ENCODE measurements at regions not wholly inside any gene's neighbourhood (a gene's known extent, or its start where the extent isn't known, plus 50 kb on each side); places are given as distances from the start of the nearest gene placed in this dataset.

DNA sequence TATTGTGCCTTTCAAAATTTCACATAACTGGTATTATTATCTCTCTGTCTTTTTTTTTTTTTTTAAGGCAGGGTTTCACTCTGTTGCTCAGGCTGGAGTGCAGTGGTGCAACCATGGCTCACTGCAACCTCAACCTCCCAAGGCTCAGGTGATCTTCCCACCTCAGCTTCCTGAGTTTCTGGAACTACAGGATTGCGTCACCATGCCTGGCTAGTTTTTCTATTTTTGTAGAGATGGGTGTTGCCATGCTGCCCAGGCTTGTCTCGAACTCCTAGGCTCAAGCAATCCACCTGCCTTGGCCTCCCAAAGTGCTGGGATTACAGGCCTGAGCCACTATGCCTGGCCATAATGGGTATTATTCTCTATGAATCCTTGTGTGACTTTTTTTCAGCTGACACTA, 402.3 kb upstream of the SMARCA2 start:
- in situ Hi-C loops (cut with MboI; ENCODE audit: low sequenced_read_pairs, unreplicated experiment): no loop called here
- no peak for DNase-seq (ENCODE audit: low spot score)
- no peak for TF ChIP-seq CTCF (IDR thresholded peaks at IDR 0.05; ENCODE audit: borderline replicate concordance, control extremely low read depth, extremely low read depth, insufficient read depth, missing control alignments)

DNA sequence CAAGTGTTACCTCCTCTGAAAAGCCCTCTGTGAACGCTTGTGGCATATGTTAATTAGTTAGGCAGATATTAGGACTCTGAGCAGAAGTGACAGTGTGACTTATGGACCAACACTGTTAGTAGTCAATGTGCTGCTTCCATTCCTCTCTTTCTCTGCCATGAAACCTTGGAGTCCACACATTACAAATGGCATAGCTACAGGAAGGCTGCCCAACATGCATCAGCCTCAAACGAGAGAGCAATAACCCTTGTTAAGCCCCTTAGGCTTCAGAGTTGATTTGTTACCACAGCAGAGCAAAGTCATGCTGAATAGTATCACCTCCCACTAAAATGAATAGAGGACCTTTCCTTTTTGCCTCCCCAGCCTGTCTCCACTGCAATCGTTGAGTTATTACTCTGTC, 397.7 kb upstream of the SMARCA2 start:
- in situ Hi-C loops (cut with MboI; ENCODE audit: low sequenced_read_pairs, unreplicated experiment): no loop called here
- DNase-seq (ENCODE audit: low spot score): no peak
- no peak for TF ChIP-seq CTCF (IDR thresholded peaks at IDR 0.05; ENCODE audit: borderline replicate concordance, control extremely low read depth, extremely low read depth, insufficient read depth, missing control alignments)

DNA sequence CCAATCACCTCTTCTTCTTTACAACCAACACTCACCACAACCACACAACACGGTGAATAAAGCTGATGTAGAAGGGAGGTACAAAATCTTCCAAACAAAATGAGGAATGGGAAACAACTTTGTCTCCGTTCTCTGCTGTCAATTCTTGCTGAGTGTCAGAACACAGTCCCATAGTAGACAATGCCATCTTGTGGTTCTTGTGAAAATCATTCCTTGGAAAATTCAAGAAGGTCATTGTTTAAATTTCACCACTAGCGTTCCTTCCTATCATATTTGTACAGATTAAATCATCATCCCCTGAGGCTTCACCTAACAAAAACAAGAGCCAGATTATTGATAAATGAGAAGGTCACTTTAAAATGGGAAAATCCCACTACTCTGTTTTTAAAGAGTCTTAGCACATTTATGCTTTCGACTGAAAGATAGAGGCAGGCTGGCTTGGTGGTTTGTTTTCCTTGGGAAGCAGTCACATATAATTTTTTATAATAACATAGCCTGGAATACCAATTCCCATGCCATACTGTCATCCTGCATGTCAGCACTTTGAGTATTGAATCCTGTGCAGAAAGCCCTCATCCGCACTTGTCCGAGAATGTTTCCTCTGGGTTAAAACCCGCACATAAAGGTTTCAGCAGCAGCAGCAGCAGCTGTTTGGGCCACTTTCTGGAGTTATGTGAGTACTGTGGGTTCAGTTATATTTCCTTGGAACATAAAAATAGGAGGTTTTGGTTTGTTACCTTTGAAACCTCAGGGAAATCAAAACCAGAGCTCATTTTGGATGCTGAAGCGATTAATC, 395.0 kb upstream of the SMARCA2 start:
- in situ Hi-C loops (cut with MboI; ENCODE audit: low sequenced_read_pairs, unreplicated experiment): no loop called here
- no peak for DNase-seq (ENCODE audit: low spot score)
- no peak for TF ChIP-seq CTCF (IDR thresholded peaks at IDR 0.05; ENCODE audit: borderline replicate concordance, control extremely low read depth, extremely low read depth, insufficient read depth, missing control alignments)

GRCh38 chr9:1637401-1637800, 377.7 kb upstream of the SMARCA2 start:
- no peak for DNase-seq (ENCODE audit: low spot score)
- in situ Hi-C loops (cut with MboI; ENCODE audit: low sequenced_read_pairs, unreplicated experiment): no loop called here
- no peak for TF ChIP-seq CTCF (IDR thresholded peaks at IDR 0.05; ENCODE audit: borderline replicate concordance, control extremely low read depth, extremely low read depth, insufficient read depth, missing control alignments)

DNA sequence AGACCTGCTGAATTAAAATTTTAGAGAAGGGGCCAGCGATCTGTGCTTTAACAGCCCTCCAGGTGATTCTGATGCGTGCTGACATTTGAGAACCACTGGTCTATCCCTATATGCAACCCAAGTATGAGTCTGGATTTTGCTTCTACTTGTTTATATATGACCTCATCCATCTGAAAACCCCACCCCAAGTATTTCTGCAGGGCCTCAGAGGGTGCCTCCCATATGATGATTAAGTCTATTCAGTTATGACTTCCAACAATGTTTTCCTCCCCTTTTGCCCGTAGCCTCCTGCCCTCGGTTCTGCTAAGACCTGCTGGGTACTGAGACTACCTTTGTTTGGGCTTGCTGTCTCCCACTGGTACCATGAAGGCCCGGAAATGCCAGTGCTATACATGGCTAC, 376.0 kb upstream of the SMARCA2 start:
- in situ Hi-C loops (cut with MboI; ENCODE audit: low sequenced_read_pairs, unreplicated experiment): no loop called here

GRCh38 chr9:1647776-1648175, 367.4 kb upstream of the SMARCA2 start:
- TF ChIP-seq CTCF (IDR thresholded peaks at IDR 0.05; ENCODE audit: borderline replicate concordance, control extremely low read depth, extremely low read depth, insufficient read depth, missing control alignments): no peak
- DNase-seq (ENCODE audit: low spot score): no peak
- in situ Hi-C loops (cut with MboI; ENCODE audit: low sequenced_read_pairs, unreplicated experiment): no loop called here

More for the DNA sequence above, 376.0 kb upstream of the SMARCA2 start:
- DNase-seq (ENCODE audit: low spot score): no peak
- TF ChIP-seq CTCF (IDR thresholded peaks at IDR 0.05; ENCODE audit: borderline replicate concordance, control extremely low read depth, extremely low read depth, insufficient read depth, missing control alignments): no peak

All from GM13976 (cell line).